ENCODE measurements at regions not wholly inside any gene's neighbourhood (a gene's known extent, or its start where the extent isn't known, plus 50 kb on each side); places are given as distances from the start of the nearest gene placed in this dataset.

- TF ChIP-seq CTCF (IDR thresholded peaks at IDR 0.05; ENCODE audit: borderline replicate concordance, extremely low read depth, low read length, poor library complexity, severe bottlenecking): no peak
- TF ChIP-seq EZH2 (IDR thresholded peaks at IDR 0.05; ENCODE audit: borderline replicate concordance, low read depth, low read length, severe bottlenecking): no peak
- Histone ChIP-seq H3K27me3 (ENCODE audit: insufficient read depth, low read length, poor library complexity) (no peaks in the 10 kb centered on the region), H3K9ac (ENCODE audit: low read depth, low read length) (no peak overlapping the region), H3K79me2 (ENCODE audit: insufficient read depth, low read length) (no peaks in the 10 kb centered on the region), H3K36me3 (ENCODE audit: insufficient read depth, low read length) (no peaks in the 10 kb centered on the region), H3K4me2 (ENCODE audit: insufficient read depth, low read length) (no peak overlapping the region), H2AFZ (ENCODE audit: low read depth, low read length) (no peak overlapping the region), H3K4me1 (ENCODE audit: insufficient read depth, low read length) (no peaks in the 10 kb centered on the region), H3K9me3 (ENCODE audit: insufficient read depth, low read length, severe bottlenecking) (no peaks in the 10 kb centered on the region), H3K27ac (ENCODE audit: low read length) (no peak overlapping the region), H3K4me3 (ENCODE audit: low read depth in 1 of 2, low read length in 2 of 2) (no peak overlapping the region), H4K20me1 (ENCODE audit: insufficient read depth, low read length) (no peaks in the 10 kb centered on the region)
- ATAC-seq (ENCODE audit: insufficient read depth, low read depth): no peak
- DNase-seq: no peak
Measured at GRCh38 chr2:116733699-116734098, 1080.8 kb upstream of the DDX18 start.

GRCh38 chr2:116737951-116738350 lies 1076.5 kb upstream of the DDX18 start:
- no peak overlapping the region for H3K27ac ChIP-seq (ENCODE audit: low read length)
- H3K9ac ChIP-seq (ENCODE audit: low read depth, low read length): no peak overlapping the region
- H3K36me3 ChIP-seq (ENCODE audit: insufficient read depth, low read length): no peaks in the 10 kb centered on the region
- H3K4me2 ChIP-seq (ENCODE audit: insufficient read depth, low read length): no peak overlapping the region
- no peaks in the 10 kb centered on the region for H3K4me1 ChIP-seq (ENCODE audit: insufficient read depth, low read length)
- no peaks in the 10 kb centered on the region for H3K79me2 ChIP-seq (ENCODE audit: insufficient read depth, low read length)
- H2AFZ ChIP-seq (ENCODE audit: low read depth, low read length): no peak overlapping the region
- peaks cover 3% of the 10 kb centered on the region for H3K9me3 ChIP-seq (ENCODE audit: insufficient read depth, low read length, severe bottlenecking)
- ATAC-seq (ENCODE audit: insufficient read depth, low read depth) (no peak), DNase-seq (no peak)
- no peak for TF ChIP-seq CTCF (IDR thresholded peaks at IDR 0.05; ENCODE audit: borderline replicate concordance, extremely low read depth, low read length, poor library complexity, severe bottlenecking)
- no peak for TF ChIP-seq EZH2 (IDR thresholded peaks at IDR 0.05; ENCODE audit: borderline replicate concordance, low read depth, low read length, severe bottlenecking)
- H4K20me1 ChIP-seq (ENCODE audit: insufficient read depth, low read length): no peaks in the 10 kb centered on the region
- no peak overlapping the region for H3K4me3 ChIP-seq (ENCODE audit: low read depth in 1 of 2, low read length in 2 of 2)
- H3K27me3 ChIP-seq (ENCODE audit: insufficient read depth, low read length, poor library complexity): no peaks in the 10 kb centered on the region

GRCh38 chr2:116747103-116747502 lies 1067.4 kb upstream of the DDX18 start:
- TF ChIP-seq EZH2 (IDR thresholded peaks at IDR 0.05; ENCODE audit: borderline replicate concordance, low read depth, low read length, severe bottlenecking): no peak
- peak; percentile 32 for TF ChIP-seq CTCF (IDR thresholded peaks at IDR 0.05; ENCODE audit: borderline replicate concordance, extremely low read depth, low read length, poor library complexity, severe bottlenecking)
- H3K27ac ChIP-seq (ENCODE audit: low read length): no peak overlapping the region
- H2AFZ ChIP-seq (ENCODE audit: low read depth, low read length): no peak overlapping the region
- no peaks in the 10 kb centered on the region for H3K36me3 ChIP-seq (ENCODE audit: insufficient read depth, low read length)
- H3K4me1 ChIP-seq (ENCODE audit: insufficient read depth, low read length): no peaks in the 10 kb centered on the region
- no peaks in the 10 kb centered on the region for H3K79me2 ChIP-seq (ENCODE audit: insufficient read depth, low read length)
- no peak overlapping the region for H3K4me3 ChIP-seq (ENCODE audit: low read depth in 1 of 2, low read length in 2 of 2)
- H3K27me3 ChIP-seq (ENCODE audit: insufficient read depth, low read length, poor library complexity): no peaks in the 10 kb centered on the region
- peaks cover 3% of the 10 kb centered on the region for H3K9me3 ChIP-seq (ENCODE audit: insufficient read depth, low read length, severe bottlenecking)
- H3K9ac ChIP-seq (ENCODE audit: low read depth, low read length): no peak overlapping the region
- H4K20me1 ChIP-seq (ENCODE audit: insufficient read depth, low read length): no peaks in the 10 kb centered on the region
- ATAC-seq (ENCODE audit: insufficient read depth, low read depth): no peak
- no peak overlapping the region for H3K4me2 ChIP-seq (ENCODE audit: insufficient read depth, low read length)
- no peak for DNase-seq

GRCh38 chr2:116749994-116750393 lies 1064.5 kb upstream of the DDX18 start:
- Histone ChIP-seq H4K20me1 (ENCODE audit: insufficient read depth, low read length) (no peaks in the 10 kb centered on the region), H3K27me3 (ENCODE audit: insufficient read depth, low read length, poor library complexity) (no peaks in the 10 kb centered on the region), H3K9me3 (ENCODE audit: insufficient read depth, low read length, severe bottlenecking) (no peaks in the 10 kb centered on the region), H3K4me2 (ENCODE audit: insufficient read depth, low read length) (no peak overlapping the region), H3K4me1 (ENCODE audit: insufficient read depth, low read length) (no peaks in the 10 kb centered on the region), H3K4me3 (ENCODE audit: low read depth in 1 of 2, low read length in 2 of 2) (no peak overlapping the region), H3K36me3 (ENCODE audit: insufficient read depth, low read length) (no peaks in the 10 kb centered on the region), H2AFZ (ENCODE audit: low read depth, low read length) (no peak overlapping the region), H3K79me2 (ENCODE audit: insufficient read depth, low read length) (no peaks in the 10 kb centered on the region), H3K9ac (ENCODE audit: low read depth, low read length) (no peak overlapping the region), H3K27ac (ENCODE audit: low read length) (no peak overlapping the region)
- ATAC-seq (ENCODE audit: insufficient read depth, low read depth): no peak
- TF ChIP-seq EZH2 (IDR thresholded peaks at IDR 0.05; ENCODE audit: borderline replicate concordance, low read depth, low read length, severe bottlenecking) (no peak), CTCF (IDR thresholded peaks at IDR 0.05; ENCODE audit: borderline replicate concordance, extremely low read depth, low read length, poor library complexity, severe bottlenecking) (no peak)
- DNase-seq: no peak

Data from DND-41 (cell line).